Tibial nerve (tissue), 4 donors: ENCODE measurements at regions not wholly inside any gene's neighbourhood (a gene's known extent, or its start where the extent isn't known, plus 50 kb on each side); places are given as distances from the start of the nearest gene placed in this dataset.

Experiments used
- DNase-seq, 2 donors: peaks; one replicate each; pipeline ENCODE4 v3.0.0-alpha.2; 2019; ENCODE audit warnings: low spot score in 2 of 2
- H3K27ac ChIP-seq, 4 donors: fragments of 200-600 bp; sonication (generic) in 3 of 4; one replicate each; pipeline ENCODE4 v1.5.1; 2017 to 2019; ENCODE audit warnings: mild to moderate bottlenecking in 1 of 4
- H3K27me3 ChIP-seq, 2 donors: fragments of 200-600 bp; sonication (generic) in 1 of 2; one replicate each; pipeline versions ENCODE4 v1.5.1 to v1.6.0; 2017 to 2019
- H3K36me3 ChIP-seq, 3 donors: fragments of 200-600 bp; sonication (generic); one replicate each; pipeline ENCODE4 v1.5.1; 2018 to 2019
- H3K4me1 ChIP-seq, 4 donors: fragments of 200-600 bp; sonication (generic) in 3 of 4; one replicate each; pipeline ENCODE4 v1.5.1; 2017 to 2019
- H3K4me3 ChIP-seq, 4 donors: fragments of 200-600 bp; sonication (generic) in 3 of 4; one replicate each; pipeline ENCODE4 v1.5.1; 2017 to 2019; ENCODE audit warnings: mild to moderate bottlenecking in 1 of 4, moderate library complexity in 1 of 4
- H3K9me3 ChIP-seq, 4 donors: fragments of 200-600 bp; sonication (generic) in 3 of 4; one replicate each; pipeline ENCODE4 v1.5.1; 2017 to 2019
- CTCF ChIP-seq, 5 experiments: fragments of 200-600 bp in 3 of 5; fragments of 450-650 bp in 2 of 5; sonication (generic) in 3 of 5; IDR thresholded peaks; one replicate each; pipeline ENCODE4 v1.5.1; 2016 to 2019; ENCODE audit warnings: antibody characterized with exemption in 5 of 5, mild to moderate bottlenecking in 3 of 5, moderate library complexity in 2 of 5
- EP300 ChIP-seq, 2 donors: sonication (generic); formaldehyde crosslinking; IDR thresholded peaks; one replicate each; pipeline ENCODE4 v1.6.1; 2017; ENCODE audit warnings: antibody characterized with exemption in 2 of 2, mild to moderate bottlenecking in 1 of 2
- POLR2A ChIP-seq, 2 donors: fragments of 450-650 bp; IDR thresholded peaks; one replicate each; pipeline ENCODE4 v1.6.1; 2017; ENCODE audit warnings: antibody characterized with exemption in 2 of 2, mild to moderate bottlenecking in 2 of 2, moderate library complexity in 2 of 2
- WGBS, 2 donors: methylation state at CpG; one replicate each; pipeline ENCODE4 v1.1.5; 2018; 5-methylcytosine and 5-hydroxymethylcytosine counted together

GRCh38 chr21:14876524-14876840 lies 188.3 kb downstream of the NRIP1 start:
- no peak for DNase-seq
- H3K4me3 ChIP-seq = no peak overlapping the region
- H3K27ac ChIP-seq = no peak overlapping the region
- no peaks in the 10 kb centered on the region for H3K27me3 ChIP-seq
- no peaks in the 10 kb centered on the region for H3K36me3 ChIP-seq
- WGBS, 2 donors = 88 to 92% methylated on average over 6 of the region's 6 CpGs
- no peaks in the 10 kb centered on the region for H3K9me3 ChIP-seq
- no peak for TF ChIP-seq CTCF (IDR thresholded peaks at IDR 0.05)
- H3K4me1 ChIP-seq = peaks cover 0 to 46% (median 20%) of the 10 kb centered on the region in 4 donors

- DNase-seq = no peak
- Histone ChIP-seq H3K4me1 (peaks cover 0 to 46% (median 20%) of the 10 kb centered on the region in 4 donors), H3K27me3 (no peaks in the 10 kb centered on the region), H3K27ac (no peak overlapping the region), H3K36me3 (no peaks in the 10 kb centered on the region), H3K9me3 (no peaks in the 10 kb centered on the region), H3K4me3 (no peak overlapping the region)
- TF ChIP-seq EP300 (IDR thresholded peaks at IDR 0.05) = no peak
- TF ChIP-seq CTCF (IDR thresholded peaks at IDR 0.05) = no peak
- TF ChIP-seq POLR2A (IDR thresholded peaks at IDR 0.05) = no peak
- WGBS, 2 donors = 43 to 56% methylated on average over 8 of the region's 8 CpGs
Observed at GRCh38 chr21:14875704-14876523, 188.9 kb downstream of the NRIP1 start.

- DNase-seq = no peak
- 65 to 77% methylated on average over 1 of the region's 1 CpG for WGBS, 2 donors
Observed at GRCh38 chr21:14875186-14875585, 189.6 kb downstream of the NRIP1 start.

GRCh38 chr21:14874379-14874778 lies 190.4 kb downstream of the NRIP1 start:
- Histone ChIP-seq H3K27ac (no peak overlapping the region), H3K4me3 (no peak overlapping the region), H3K9me3 (no peaks in the 10 kb centered on the region), H3K27me3 (no peaks in the 10 kb centered on the region), H3K36me3 (no peaks in the 10 kb centered on the region), H3K4me1 (peaks cover 0 to 53% (median 22%) of the 10 kb centered on the region in 4 donors)
- TF ChIP-seq CTCF (IDR thresholded peaks at IDR 0.05) (no peak), POLR2A (IDR thresholded peaks at IDR 0.05) (no peak)
- DNase-seq = no peak

More at GRCh38 chr21:14875186-14875585, 189.6 kb downstream of the NRIP1 start:
- Histone ChIP-seq H3K9me3 (no peaks in the 10 kb centered on the region), H3K27me3 (no peaks in the 10 kb centered on the region), H3K4me1 (peaks cover 0 to 50% (median 20%) of the 10 kb centered on the region in 4 donors), H3K36me3 (no peaks in the 10 kb centered on the region), H3K4me3 (no peak overlapping the region), H3K27ac (no peak overlapping the region)
- TF ChIP-seq EP300 (IDR thresholded peaks at IDR 0.05) = no peak
- TF ChIP-seq POLR2A (IDR thresholded peaks at IDR 0.05) = no peak
- no peak for TF ChIP-seq CTCF (IDR thresholded peaks at IDR 0.05)

- DNase-seq = no peak
- H3K27me3 ChIP-seq = no peaks in the 10 kb centered on the region
- H3K27ac ChIP-seq = no peak overlapping the region
- H3K4me1 ChIP-seq = peaks cover 0 to 55% (median 15%) of the 10 kb centered on the region in 4 donors
- 95 to 98% methylated on average over 4 of the region's 4 CpGs for WGBS, 2 donors
- TF ChIP-seq EP300 (IDR thresholded peaks at IDR 0.05) = no peak
- TF ChIP-seq POLR2A (IDR thresholded peaks at IDR 0.05) = no peak
- no peak for TF ChIP-seq CTCF (IDR thresholded peaks at IDR 0.05)
- no peaks in the 10 kb centered on the region for H3K9me3 ChIP-seq
- no peak overlapping the region for H3K4me3 ChIP-seq
- H3K36me3 ChIP-seq = no peaks in the 10 kb centered on the region
Observed at GRCh38 chr21:14871861-14872260, 192.9 kb downstream of the NRIP1 start.
